H1 (cell line): ENCODE measurements at regions not wholly inside any gene's neighbourhood (a gene's known extent, or its start where the extent isn't known, plus 50 kb on each side); places are given as distances from the start of the nearest gene placed in this dataset.
A peak's percentile ranks its signal among the peaks of the same experiment; 100 is the strongest.

ENCODE experiments used
- CTCF ChIA-PET: fragments of 300-600 bp; sonication (Branson Sonifier 250); formaldehyde crosslinking; loops from one replicate; lab custom pipeline; 2021; ENCODE audit not compliant: partially characterized antibody; lab: Charles Lee
- POLR2A ChIA-PET: fragments of 300-600 bp; sonication (Branson Sonifier 250); formaldehyde crosslinking; loops from one replicate; lab custom pipeline; 2021; ENCODE audit warnings: inconsistent platforms; ENCODE audit not compliant: partially characterized antibody; lab: Charles Lee
- DNase-seq, 2 experiments: peaks; one replicate each; pipeline versions ENCODE4 v3.0.0 to v3.0.0-alpha.2; 2010 to 2022; ENCODE audit warnings: low spot score in 2 of 2, low read depth in 1 of 2, mixed read lengths in 1 of 2
- FAIRE-seq: peaks from 2 replicates; lab custom pipeline; 2011; peaks lifted over from hg19 to GRCh38; lab: Jason Lieb, UNC
- H2AFZ ChIP-seq: 2 replicates; pipeline ENCODE4 v1.8.1; 2012; ENCODE audit warnings: low read length, inconsistent platforms
- H2AK5ac ChIP-seq: 2 replicates; pipeline ENCODE4 v1.6.1; 2013; ENCODE audit warnings: low read depth, low read length
- H2BK120ac ChIP-seq: replicated peaks from 2 replicates; pipeline ENCODE3; 2013; ENCODE audit warnings: low read depth, low read length, inconsistent platforms
- H2BK12ac ChIP-seq: 2 replicates; pipeline ENCODE4 v1.6.1; 2013; ENCODE audit warnings: low read depth, low read length
- H2BK15ac ChIP-seq: 2 replicates; pipeline ENCODE4 v1.6.1; 2013; ENCODE audit warnings: low read length
- H2BK20ac ChIP-seq: 2 replicates; pipeline ENCODE4 v1.6.1; 2013; ENCODE audit warnings: low read length
- H2BK5ac ChIP-seq: 2 replicates; pipeline ENCODE4 v1.6.1; 2013; ENCODE audit warnings: low read depth, low read length
- H3K14ac ChIP-seq: 2 replicates; pipeline ENCODE4 v1.6.1; 2013; ENCODE audit warnings: inconsistent platforms; ENCODE audit not compliant: insufficient read length
- H3K18ac ChIP-seq: 2 replicates; pipeline ENCODE4 v1.6.1; 2013; ENCODE audit warnings: low read length; ENCODE audit errors: extremely low read depth
- H3K23ac ChIP-seq: 2 replicates; pipeline ENCODE4 v1.6.1; 2013; ENCODE audit warnings: inconsistent platforms; ENCODE audit not compliant: insufficient read length
- H3K23me2 ChIP-seq: 2 replicates; pipeline ENCODE4 v1.6.1; 2013; ENCODE audit warnings: low read depth, low read length
- H3K27ac ChIP-seq: 2 replicates; pipeline ENCODE4 v1.6.1; 2011; ENCODE audit warnings: low read depth, low read length, inconsistent platforms
- H3K27me3 ChIP-seq, 4 experiments: replicated peaks in 1 of 4; 1 replicate in 1 of 4; 2 replicates in 3 of 4; pipeline versions ENCODE4 v1.6.1 to v1.8.1; 2011 to 2013; ENCODE audit warnings: low read length in 3 of 4, mild to moderate bottlenecking in 3 of 4, inconsistent platforms in 2 of 4, mixed read lengths in 2 of 4, moderate library complexity in 1 of 4; ENCODE audit not compliant: control insufficient read depth in 3 of 4, insufficient read depth in 3 of 4; ENCODE audit errors: extremely low read depth in 1 of 4
- H3K36me3 ChIP-seq, 4 experiments: 2 replicates each; pipeline versions ENCODE4 v1.6.1 to v1.8.1; 2011 to 2013; ENCODE audit warnings: mild to moderate bottlenecking in 4 of 4, low read length in 3 of 4, moderate library complexity in 2 of 4, control low read depth in 1 of 4, inconsistent platforms in 1 of 4; ENCODE audit not compliant: insufficient read depth in 4 of 4, control insufficient read depth in 2 of 4
- H3K4ac ChIP-seq: replicated peaks from 2 replicates; pipeline ENCODE3; 2013; ENCODE audit warnings: low read length, low read depth, mixed read lengths, inconsistent platforms; ENCODE audit not compliant: insufficient read length
- H3K4me1 ChIP-seq, 4 experiments: replicated peaks in 1 of 4; 1 replicate in 1 of 4; 2 replicates in 3 of 4; pipeline versions ENCODE4 v1.6.1 to v1.8.1; 2011 to 2013; ENCODE audit warnings: low read length in 3 of 4, inconsistent platforms in 2 of 4, mixed read lengths in 1 of 4; ENCODE audit not compliant: insufficient read depth in 4 of 4, control insufficient read depth in 3 of 4
- H3K4me2 ChIP-seq, 2 experiments: 2 replicates each; pipeline versions ENCODE4 v1.6.1 to v1.8.1; 2011 to 2013; ENCODE audit warnings: low read depth in 2 of 2, low read length in 2 of 2, control low read depth in 1 of 2, inconsistent platforms in 1 of 2, mild to moderate bottlenecking in 1 of 2; ENCODE audit not compliant: insufficient read depth in 1 of 2
- H3K4me3 ChIP-seq, 4 experiments: fragments of 200-600, 300-600 bp in 1 of 4; sonication (generic), shearing (Covaris generic), sonication (Bioruptor Twin) in 1 of 4; 2 replicates each; pipeline versions ENCODE4 v1.5.1 to v1.8.1; 2011 to 2016; ENCODE audit warnings: low read length in 4 of 4, low read depth in 3 of 4, control low read depth in 2 of 4, inconsistent platforms in 2 of 4, mild to moderate bottlenecking in 2 of 4, mixed read lengths in 1 of 4, moderate library complexity in 1 of 4; ENCODE audit not compliant: insufficient read depth in 2 of 4; ENCODE audit errors: extremely low read depth in 1 of 4
- H3K56ac ChIP-seq: replicated peaks from 2 replicates; pipeline ENCODE3; 2013; ENCODE audit warnings: low read depth, mild to moderate bottlenecking, mixed read lengths, low read length, inconsistent platforms; ENCODE audit not compliant: insufficient read length
- H3K79me1 ChIP-seq: 2 replicates; pipeline ENCODE4 v1.6.1; 2013; ENCODE audit warnings: low read depth, low read length, control low read depth
- H3K79me2 ChIP-seq, 2 experiments: 2 replicates each; pipeline versions ENCODE4 v1.6.1 to v1.8.1; 2012 to 2013; ENCODE audit warnings: low read length in 2 of 2, mild to moderate bottlenecking in 2 of 2, inconsistent platforms in 1 of 2; ENCODE audit not compliant: insufficient read depth in 2 of 2, control insufficient read depth in 1 of 2
- H3K9ac ChIP-seq, 4 experiments: replicated peaks in 1 of 4; 1 replicate in 1 of 4; 2 replicates in 3 of 4; pipeline versions ENCODE4 v1.6.1 to v1.8.1; 2011 to 2013; ENCODE audit warnings: low read depth in 3 of 4, low read length in 3 of 4, control low read depth in 2 of 4, mild to moderate bottlenecking in 2 of 4, moderate library complexity in 2 of 4, inconsistent platforms in 1 of 4; ENCODE audit errors: extremely low read depth in 1 of 4
- H3K9me3 ChIP-seq, 2 experiments: 2 replicates each; pipeline versions ENCODE4 v1.6.1 to v1.8.1; 2012 to 2013; ENCODE audit warnings: mild to moderate bottlenecking in 2 of 2, moderate library complexity in 2 of 2, control low read depth in 1 of 2, inconsistent platforms in 1 of 2, low read depth in 1 of 2, low read length in 1 of 2, mixed read lengths in 1 of 2; ENCODE audit not compliant: insufficient read depth in 2 of 2
- H4K20me1 ChIP-seq, 2 experiments: replicated peaks in 1 of 2; 2 replicates each; pipeline versions ENCODE3 to v1.8.1; 2011 to 2013; ENCODE audit warnings: inconsistent platforms in 2 of 2, low read length in 2 of 2, mild to moderate bottlenecking in 1 of 2; ENCODE audit not compliant: insufficient read depth in 2 of 2, control insufficient read depth in 1 of 2
- H4K5ac ChIP-seq: 2 replicates; pipeline ENCODE4 v1.6.1; 2013; ENCODE audit warnings: low read length, low read depth, mixed read lengths, inconsistent platforms; ENCODE audit not compliant: insufficient read length
- H4K8ac ChIP-seq: 2 replicates; pipeline ENCODE4 v1.8.0; 2013; ENCODE audit warnings: mild to moderate bottlenecking, moderate library complexity, low read length, inconsistent platforms; ENCODE audit not compliant: insufficient read depth; ENCODE audit errors: extremely low read depth
- H4K91ac ChIP-seq: replicated peaks from 2 replicates; pipeline ENCODE3; 2013; ENCODE audit warnings: low read length, mixed read lengths, inconsistent platforms; ENCODE audit not compliant: insufficient read length
- CEBPB ChIP-seq: IDR thresholded peaks from 2 replicates; pipeline ENCODE4 v1.6.1; 2012; ENCODE audit warnings: low read depth, low read length
- GABPA ChIP-seq: IDR thresholded peaks from 2 replicates; pipeline ENCODE4 v1.6.1; 2011; ENCODE audit warnings: mild to moderate bottlenecking, low read length, moderate library complexity, borderline replicate concordance; ENCODE audit not compliant: insufficient read depth
- JUND ChIP-seq: IDR thresholded peaks from 2 replicates; pipeline ENCODE4 v1.6.1; 2011; ENCODE audit warnings: mild to moderate bottlenecking, improper control_type of control experiment, low read length
- RFX5 ChIP-seq: IDR thresholded peaks from 2 replicates; pipeline ENCODE4 v1.6.1; 2011; ENCODE audit warnings: low read depth, low read length, improper control_type of control experiment, borderline replicate concordance
- SRF ChIP-seq: IDR thresholded peaks from 2 replicates; pipeline ENCODE4 v1.6.1; 2011; ENCODE audit warnings: mild to moderate bottlenecking, low read depth, low read length, moderate library complexity
- WGBS, 2 experiments: shearing (Covaris generic) in 1 of 2; methylation state at CpG; one replicate each; pipeline versions ENCODE4 v1.1.6 to v1.1.7; 2013 to 2015; ENCODE audit warnings: low lambda C conversion rate in 2 of 2, mixed read lengths in 2 of 2, inconsistent platforms in 1 of 2, low coverage in 1 of 2, missing lambda C conversion rate in 1 of 2; ENCODE audit not compliant: insufficient replicate concordance in 2 of 2, insufficient coverage in 1 of 2, insufficient read length in 1 of 2; ENCODE audit errors: extremely low coverage in 1 of 2, missing lambda C conversion rate in 1 of 2; 5-methylcytosine and 5-hydroxymethylcytosine counted together

GRCh38 chr10:57465155-57465554 is 802.5 kb downstream of the IPMK start:
- no peak overlapping the region for H3K14ac ChIP-seq
- H3K9me3 ChIP-seq = no peaks in the 10 kb centered on the region
- no peak overlapping the region for H3K27ac ChIP-seq
- H3K9ac ChIP-seq = no peak overlapping the region
- H2AFZ ChIP-seq = no peak overlapping the region
- DNase-seq = no peak
- H2AK5ac ChIP-seq = no peak overlapping the region
- H2BK15ac ChIP-seq = no peak overlapping the region
- H2BK120ac ChIP-seq = no peak overlapping the region
- TF ChIP-seq RFX5 = no peak
- no peak for TF ChIP-seq JUND
- peak; percentile 81 for TF ChIP-seq SRF
- no peak for TF ChIP-seq CEBPB
- no peak for TF ChIP-seq GABPA
- TF ChIP-seq, all 59 proteins: peak for 1
- Histone ChIP-seq H4K91ac (no peak overlapping the region), H3K79me1 (no peaks in the 10 kb centered on the region), H4K5ac (no peak overlapping the region), H3K79me2 (no peaks in the 10 kb centered on the region), H4K20me1 (no peaks in the 10 kb centered on the region), H4K8ac (no peak overlapping the region), H3K27me3 (no peaks in the 10 kb centered on the region), H2BK12ac (no peak overlapping the region), H3K56ac (no peak overlapping the region), H3K36me3 (no peaks in the 10 kb centered on the region), H3K23ac (no peak overlapping the region), H3K4me3 (no peak overlapping the region), H3K4me1 (no peaks in the 10 kb centered on the region), H3K4ac (no peak overlapping the region), H2BK5ac (no peak overlapping the region), H3K4me2 (no peak overlapping the region), H2BK20ac (no peak overlapping the region), H3K23me2 (no peaks in the 10 kb centered on the region), H3K18ac (no peak overlapping the region)
- no peak for FAIRE-seq
- POLR2A ChIA-PET = no interaction called here
- WGBS, 2 experiments = 95% methylated on average over 2 of the region's 2 CpGs; no CpG with 5 or more reads in 1 of the 2 experiments
- CTCF ChIA-PET = interaction anchor here (0.6 to 1.1 kb wide), 2 partner anchors 11 to 512 kb away, joined by 3 read pairs; no protein-coding TSS in a partner anchor
